GM12878 (cell line): ENCODE measurements at regions not wholly inside any gene's neighbourhood (a gene's known extent, or its start where the extent isn't known, plus 50 kb on each side); places are given as distances from the start of the nearest gene placed in this dataset.

Experiments
- ATAC-seq: fragments of 200-7000 bp; cut with Tn5 transposase; 3 replicates; pipeline ENCODE4 v1.9.1; 2020; ENCODE audit warnings: mild to moderate bottlenecking, moderate library complexity
- BruUV-seq: library from RNA; stranded (reverse); fragments of 400-500 nt; replicated peaks from 2 replicates; lab custom pipeline; 2021; lab: Mats Ljungman, UMichigan
- CTCF ChIA-PET: fragments of 300-600 bp; sonication (Branson Sonifier 250); formaldehyde crosslinking; extraction: SDS; loops from one replicate; lab custom pipeline; 2021; ENCODE audit warnings: inconsistent platforms; lab: Yijun Ruan, JAX
- POLR2A ChIA-PET: fragments of 350-600 bp; formaldehyde crosslinking; extraction: SDS; loops from one replicate; lab custom pipeline; 2021; ENCODE audit warnings: inconsistent platforms; lab: Charles Lee
- RAD21 ChIA-PET: fragments of 300-600 bp; sonication (Branson Sonifier 250); formaldehyde crosslinking; loops from one replicate; lab custom pipeline; 2023; ENCODE audit warnings: antibody characterized with exemption; ENCODE audit not compliant: unreplicated experiment; lab: Charles Lee
- SMC1A ChIA-PET: fragments of 300-600 bp; sonication (Branson Sonifier 250); formaldehyde crosslinking; loops from one replicate; lab custom pipeline; 2023; ENCODE audit not compliant: unreplicated experiment, uncharacterized antibody; lab: Charles Lee
- DNase-seq: peaks from one replicate; pipeline ENCODE4 v3.0.0-alpha.2; 2011; ENCODE audit warnings: low read depth, low spot score
- FAIRE-seq: peaks from 3 replicates; lab custom pipeline; 2011; peaks lifted over from hg19 to GRCh38; lab: Jason Lieb, UNC
- H2AFZ ChIP-seq: 2 replicates; pipeline ENCODE4 v1.6.0; 2011; ENCODE audit warnings: low read depth, low read length, control low read depth; ENCODE audit not compliant: control insufficient read depth
- H3K27ac ChIP-seq: 2 replicates; pipeline ENCODE4 v1.5.1; 2011; ENCODE audit warnings: control low read depth; ENCODE audit not compliant: control insufficient read depth, insufficient read depth
- H3K27me3 ChIP-seq, 2 experiments: replicated peaks in 1 of 2; 2 replicates each; pipeline versions ENCODE4 v1.6.0 to v1.6.1; 2011; ENCODE audit warnings: low read length in 1 of 2; ENCODE audit not compliant: control insufficient read depth in 2 of 2, insufficient read depth in 2 of 2
- H3K36me3 ChIP-seq, 2 experiments: 2 replicates each; pipeline ENCODE4 v1.5.1; 2011; ENCODE audit warnings: low read length in 1 of 2; ENCODE audit not compliant: control insufficient read depth in 2 of 2, insufficient read depth in 2 of 2
- H3K4me1 ChIP-seq: 2 replicates; pipeline ENCODE4 v1.6.1; 2011; ENCODE audit warnings: mild to moderate bottlenecking, low read length, moderate library complexity, mixed read lengths; ENCODE audit not compliant: control insufficient read depth, insufficient read depth
- H3K4me2 ChIP-seq: 2 replicates; pipeline ENCODE4 v1.6.0; 2011; ENCODE audit warnings: control low read depth; ENCODE audit not compliant: control insufficient read depth, insufficient read depth
- H3K4me3 ChIP-seq: fragments of 200-600 bp; sonication (generic); 2 replicates; pipeline ENCODE4 v1.5.1; 2016
- H3K79me2 ChIP-seq: 2 replicates; pipeline ENCODE4 v1.6.0; 2011; ENCODE audit warnings: low read length; ENCODE audit not compliant: control insufficient read depth, insufficient read depth
- H3K9ac ChIP-seq: 2 replicates; pipeline ENCODE4 v1.8.0; 2011; ENCODE audit warnings: low read length, control low read depth, mixed read lengths; ENCODE audit not compliant: control insufficient read depth, insufficient read depth
- H3K9me3 ChIP-seq: replicated peaks from 3 replicates; pipeline ENCODE4 v1.5.1; 2011; ENCODE audit warnings: mild to moderate bottlenecking, low read length; ENCODE audit not compliant: control insufficient read depth, insufficient read depth
- H4K20me1 ChIP-seq: 2 replicates; pipeline ENCODE4 v1.6.0; 2011; ENCODE audit not compliant: control insufficient read depth, insufficient read depth
- ASH2L ChIP-seq: fragments of 300-600, 200-600 bp; sonication (generic); IDR thresholded peaks from 2 replicates; pipeline ENCODE4 v1.6.1; 2017; ENCODE audit warnings: low read depth, mild to moderate bottlenecking, borderline replicate concordance
- E2F4 ChIP-seq: IDR thresholded peaks from 2 replicates; pipeline ENCODE4 v1.6.1; 2012; ENCODE audit warnings: low read depth, low read length, improper control_type of control experiment
- PML ChIP-seq: IDR thresholded peaks from 2 replicates; pipeline ENCODE4 v1.6.1; 2012; ENCODE audit warnings: low read length, inconsistent platforms
- RELB ChIP-seq: fragments of 450-650 bp; IDR thresholded peaks from 2 replicates; pipeline ENCODE4 v1.6.1; 2017; ENCODE audit warnings: low read depth, mild to moderate bottlenecking, moderate library complexity
- SRF ChIP-seq, 2 experiments: IDR thresholded peaks; 2 replicates each; pipeline ENCODE4 v1.6.1; 2011; ENCODE audit warnings: low read depth in 2 of 2, low read length in 2 of 2, mild to moderate bottlenecking in 1 of 2, moderate library complexity in 1 of 2
- SUPT20H ChIP-seq: IDR thresholded peaks from 2 replicates; pipeline ENCODE4 v1.6.1; 2011; ENCODE audit warnings: low read depth, mild to moderate bottlenecking, low read length, moderate library complexity, borderline replicate concordance; ENCODE audit not compliant: control insufficient read depth
- ZBTB11 ChIP-seq: fragments of 450-650 bp; formaldehyde crosslinking; IDR thresholded peaks from 2 replicates; pipeline ENCODE4 v1.5.0; 2022; ENCODE audit warnings: mild to moderate bottlenecking, missing genetic modification characterization
- ZBTB33 ChIP-seq: fragments of 450-650 bp; IDR thresholded peaks from 2 replicates; pipeline ENCODE4 v1.6.1; 2017; ENCODE audit warnings: mild to moderate bottlenecking
- ZNF622 ChIP-seq: fragments of 450-650 bp; IDR thresholded peaks from 2 replicates; pipeline ENCODE4 v1.6.1; 2017; ENCODE audit warnings: mild to moderate bottlenecking, inconsistent platforms
- ZNF687 ChIP-seq: fragments of 450-650 bp; IDR thresholded peaks from 2 replicates; pipeline ENCODE4 v1.6.1; 2017; ENCODE audit warnings: mild to moderate bottlenecking, moderate library complexity
- WGBS: methylation state at CpG from one replicate; pipeline ENCODE4 v1.1.6; 2016; ENCODE audit warnings: low lambda C conversion rate; ENCODE audit not compliant: insufficient replicate concordance, insufficient coverage; ENCODE audit errors: missing lambda C conversion rate; 5-methylcytosine and 5-hydroxymethylcytosine counted together
- in situ Hi-C: fragments of 300-500 bp; cut with MboI; formaldehyde crosslinking; loops from 9 replicates; pipeline ENCODE4 v1.14.3; 2018; ENCODE audit warnings: mixed read lengths
- intact Hi-C: fragments of 100-400 bp; cut with micrococcal nuclease; formaldehyde crosslinking; loops from one replicate; pipeline ENCODE4 v1.14.2; 2022; ENCODE audit not compliant: unreplicated experiment

- TF ChIP-seq ZBTB33 (no peak), SUPT20H (no peak)
These were observed 54.5 kb downstream of the C11orf91 start (continued) for GRCh38 chr11:33646168-33646567.

- 84% methylated on average over 20 of the region's 20 CpGs for WGBS
- Histone ChIP-seq H3K4me3 (no peak overlapping the region), H3K36me3 (no peaks in the 10 kb centered on the region), H2AFZ (no peak overlapping the region), H3K9me3 (no peaks in the 10 kb centered on the region), H3K4me1 (no peaks in the 10 kb centered on the region), H3K4me2 (no peak overlapping the region), H4K20me1 (no peaks in the 10 kb centered on the region), H3K27me3 (no peaks in the 10 kb centered on the region), H3K79me2 (no peaks in the 10 kb centered on the region), H3K27ac (no peak overlapping the region), H3K9ac (no peak overlapping the region)
- SMC1A ChIA-PET: no interaction called here
- RAD21 ChIA-PET: no interaction called here
- intact Hi-C loops: no loop called here
- ATAC-seq (no peak), DNase-seq (no peak), FAIRE-seq (no peak)
- BruUV-seq: no TSS peak
- in situ Hi-C loops: no loop called here
- CTCF ChIA-PET: interaction anchor here (0.7 kb wide), 1 partner anchor 477 kb away, joined by 3 read pairs; no protein-coding TSS in a partner anchor
- POLR2A ChIA-PET: no interaction called here
- TF ChIP-seq ZBTB11: no peak
- TF ChIP-seq RELB: no peak
- TF ChIP-seq ZNF622: no peak
- TF ChIP-seq SRF (IDR thresholded peaks at IDR 0.05; ENCODE audit: low read depth in 2 of 2, low read length in 2 of 2): no peak
- TF ChIP-seq ASH2L: no peak
- no peak for TF ChIP-seq ZNF687
- no peak for TF ChIP-seq PML
- no peak for TF ChIP-seq E2F4
These were observed 54.9 kb downstream of the C11orf91 start for GRCh38 chr11:33645686-33646085.
